RWPE1 (cell line): ENCODE measurements at regions not wholly inside any gene's neighbourhood (a gene's known extent, or its start where the extent isn't known, plus 50 kb on each side); places are given as distances from the start of the nearest gene placed in this dataset.
A peak's percentile ranks its signal among the peaks of the same experiment; 100 is the strongest.

Experiments used
- CTCF ChIA-PET: fragments of 350-600 bp; sonication (Branson Sonifier 250); formaldehyde crosslinking; extraction: SDS; loops from one replicate; lab custom pipeline; 2021; lab: Yijun Ruan, JAX
- POLR2A ChIA-PET: fragments of 400-600 bp; formaldehyde crosslinking; extraction: SDS; loops from one replicate; lab custom pipeline; 2020; ENCODE audit warnings: antibody characterized with exemption; ENCODE audit not compliant: low non-redundant PET; lab: Yijun Ruan, JAX
- DNase-seq: peaks from one replicate; pipeline ENCODE4 v3.0.0; 2012; ENCODE audit warnings: low spot score
- H3K27ac ChIP-seq: fragments of 450-650 bp; 2 replicates; pipeline ENCODE4 v1.5.1; 2017
- CTCF ChIP-seq: fragments of 450-650 bp; conservative IDR thresholded peaks from 2 replicates; pipeline ENCODE4 v1.5.1; 2017; ENCODE audit warnings: low read depth, mild to moderate bottlenecking

- H3K27ac ChIP-seq: no peak overlapping the region
- DNase-seq: no peak
- CTCF ChIA-PET: no interaction called here
- no peak for TF ChIP-seq CTCF
- POLR2A ChIA-PET: no interaction called here
Observed at GRCh38 chr3:154943981-154944380, 136.1 kb upstream of the MME start.

- ChIA-PET CTCF (no interaction called here), POLR2A (no interaction called here)
- DNase-seq: no peak
- no peak for TF ChIP-seq CTCF
- no peak overlapping the region for H3K27ac ChIP-seq
Observed at GRCh38 chr3:154942827-154943226, 137.3 kb upstream of the MME start.

- TF ChIP-seq CTCF: no peak
- H3K27ac ChIP-seq: no peak overlapping the region
Observed at GRCh38 chr3:154936196-154936595, 143.9 kb upstream of the MME start.

GRCh38 chr3:154933581-154933980 lies 146.5 kb upstream of the MME start:
- no peak for DNase-seq
- no peak for TF ChIP-seq CTCF
- H3K27ac ChIP-seq: no peak overlapping the region
- ChIA-PET POLR2A (no interaction called here), CTCF (no interaction called here)

More at GRCh38 chr3:154936196-154936595, 143.9 kb upstream of the MME start:
- ChIA-PET CTCF (interaction anchor here (0.7 kb wide), 1 partner anchor 298 kb away, joined by 3 read pairs; no protein-coding TSS in a partner anchor), POLR2A (no interaction called here)
- DNase-seq: no peak

- POLR2A ChIA-PET: no interaction called here
- TF ChIP-seq CTCF: no peak
- CTCF ChIA-PET: interaction anchor here (0.8 kb wide), 1 partner anchor 14 kb away, joined by 4 read pairs; no protein-coding TSS in a partner anchor
- no peak for DNase-seq
- H3K27ac ChIP-seq: no peak overlapping the region
Observed at GRCh38 chr3:154932633-154933032, 147.5 kb upstream of the MME start.

- ChIA-PET POLR2A (no interaction called here), CTCF (no interaction called here)
- TF ChIP-seq CTCF: no peak
- DNase-seq: peak; percentile 6
- H3K27ac ChIP-seq: no peak overlapping the region
Observed at GRCh38 chr3:154931484-154931883, 148.6 kb upstream of the MME start.
